ENCODE measurements at regions not wholly inside any gene's neighbourhood (a gene's known extent, or its start where the extent isn't known, plus 50 kb on each side); places are given as distances from the start of the nearest gene placed in this dataset.

DNA sequence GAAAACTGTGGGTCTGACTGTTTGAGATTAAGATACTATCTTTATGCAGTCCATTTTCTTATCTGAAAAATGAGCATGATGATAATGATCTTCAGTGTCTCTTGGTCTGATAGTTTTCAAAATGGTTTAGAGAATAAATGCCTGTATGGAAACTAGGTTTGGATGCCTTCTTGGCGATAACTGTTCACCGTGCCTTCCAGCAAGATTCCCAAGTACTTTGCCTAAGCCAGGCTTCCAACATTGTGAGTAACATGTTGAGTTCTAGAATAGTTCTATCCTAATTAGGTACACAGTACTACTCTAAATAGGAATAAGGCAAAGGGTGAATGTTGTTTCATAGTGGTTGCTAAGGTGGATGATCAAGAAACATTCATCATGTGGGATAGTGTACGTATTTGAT lies 940.2 kb downstream of the MCTP2 start:
- peaks cover 5% of the 10 kb centered on the region for H3K9me3 Mint-ChIP-seq (ENCODE audit: low read depth, unreplicated experiment)
- H3K27ac Mint-ChIP-seq (ENCODE audit: unreplicated experiment) = no peak overlapping the region
- H3K36me3 Mint-ChIP-seq (ENCODE audit: insufficient read depth, unreplicated experiment) = no peaks in the 10 kb centered on the region
- BruUV-seq (replicated peaks) = no TSS peak
- intact Hi-C loops (cut with micrococcal nuclease; ENCODE audit: unreplicated experiment) = no loop called here
- CTCF ChIA-PET = no interaction called here
- H3K27me3 Mint-ChIP-seq (ENCODE audit: unreplicated experiment) = no peaks in the 10 kb centered on the region
- no peak overlapping the region for H3K4me3 Mint-ChIP-seq (ENCODE audit: low read depth, unreplicated experiment)
- no peak for TF ChIP-seq CTCF (IDR thresholded peaks at IDR 0.05; ENCODE audit: unreplicated experiment)
- H3K4me1 Mint-ChIP-seq (ENCODE audit: low read depth, unreplicated experiment) = peaks cover 13% of the 10 kb centered on the region
- no peak for DNase-seq

GRCh38 chr15:95174301-95175259 lies 943.2 kb downstream of the MCTP2 start:
- no peaks in the 10 kb centered on the region for H3K27me3 Mint-ChIP-seq (ENCODE audit: unreplicated experiment)
- intact Hi-C loops (cut with micrococcal nuclease; ENCODE audit: unreplicated experiment) = loop anchor here (5.0 kb wide), 1 partner anchor 118 kb away; no protein-coding TSS in a partner anchor
- CTCF ChIA-PET = interaction anchor here (0.6 to 0.9 kb wide), 2 partner anchors 9 to 141 kb away, joined by 3 to 4 read pairs; no protein-coding TSS in a partner anchor
- H3K4me3 Mint-ChIP-seq (ENCODE audit: low read depth, unreplicated experiment) = no peak overlapping the region
- H3K4me1 Mint-ChIP-seq (ENCODE audit: low read depth, unreplicated experiment) = peaks cover 13% of the 10 kb centered on the region
- no peaks in the 10 kb centered on the region for H3K36me3 Mint-ChIP-seq (ENCODE audit: insufficient read depth, unreplicated experiment)
- no peak for TF ChIP-seq CTCF (IDR thresholded peaks at IDR 0.05; ENCODE audit: unreplicated experiment)
- peaks cover 2% of the 10 kb centered on the region for H3K9me3 Mint-ChIP-seq (ENCODE audit: low read depth, unreplicated experiment)
- H3K27ac Mint-ChIP-seq (ENCODE audit: unreplicated experiment) = no peak overlapping the region
- BruUV-seq (replicated peaks) = no TSS peak
- DNase-seq = no peak

DNA sequence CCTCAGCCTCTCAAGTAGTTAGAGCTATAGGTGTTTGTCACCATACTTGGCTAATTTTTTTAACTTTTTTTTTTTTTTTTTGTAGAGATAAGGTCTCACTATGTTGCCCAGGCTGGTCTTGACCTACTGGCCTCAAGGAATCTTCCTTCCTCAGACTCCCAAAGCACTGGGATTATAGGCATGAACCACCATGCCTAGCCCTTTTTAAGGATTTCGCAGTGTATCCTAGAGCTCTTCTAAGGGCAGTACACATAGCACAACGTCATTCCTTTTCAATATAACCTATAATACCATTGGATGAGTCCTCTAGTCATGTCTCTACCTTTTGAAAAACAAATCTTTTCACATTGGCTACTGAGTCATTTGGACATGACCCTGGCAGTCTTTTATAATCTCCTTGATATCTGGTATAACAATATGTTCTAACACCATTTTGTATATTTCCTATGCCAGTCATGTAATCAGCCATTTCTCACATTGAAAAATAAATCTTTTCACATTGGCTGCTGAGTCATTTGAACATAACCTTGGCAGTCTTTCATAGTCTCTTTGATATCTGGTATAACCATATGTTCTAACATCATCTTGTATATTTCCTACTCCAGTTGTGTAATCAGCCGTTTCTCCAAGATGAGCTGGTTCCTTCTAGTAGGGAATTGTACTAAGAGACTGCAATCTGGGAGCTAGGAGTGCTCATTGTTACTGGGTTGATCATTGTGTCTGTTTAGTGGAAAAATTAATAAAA lies 944.7 kb downstream of the MCTP2 start:
- intact Hi-C loops (cut with micrococcal nuclease; ENCODE audit: unreplicated experiment) = loop anchor here (5.0 kb wide), 1 partner anchor 116 kb away; no protein-coding TSS in a partner anchor
- H3K27ac Mint-ChIP-seq (ENCODE audit: unreplicated experiment) = no peak overlapping the region
- no TSS peak for BruUV-seq (replicated peaks)
- CTCF ChIA-PET = interaction anchor here (0.7 kb wide), 1 partner anchor 118 kb away, joined by 3 read pairs; no protein-coding TSS in a partner anchor
- TF ChIP-seq CTCF (IDR thresholded peaks at IDR 0.05; ENCODE audit: unreplicated experiment) = no peak
- H3K4me3 Mint-ChIP-seq (ENCODE audit: low read depth, unreplicated experiment) = no peak overlapping the region
- no peak for DNase-seq
- H3K27me3 Mint-ChIP-seq (ENCODE audit: unreplicated experiment) = no peaks in the 10 kb centered on the region
- peaks cover 8% of the 10 kb centered on the region for H3K9me3 Mint-ChIP-seq (ENCODE audit: low read depth, unreplicated experiment)
- peaks cover 1% of the 10 kb centered on the region for H3K4me1 Mint-ChIP-seq (ENCODE audit: low read depth, unreplicated experiment)
- H3K36me3 Mint-ChIP-seq (ENCODE audit: insufficient read depth, unreplicated experiment) = no peaks in the 10 kb centered on the region

- no peaks in the 10 kb centered on the region for H3K36me3 Mint-ChIP-seq (ENCODE audit: insufficient read depth, unreplicated experiment)
- H3K27ac Mint-ChIP-seq (ENCODE audit: unreplicated experiment) = no peak overlapping the region
- CTCF ChIA-PET = no interaction called here
- peaks cover 9% of the 10 kb centered on the region for H3K9me3 Mint-ChIP-seq (ENCODE audit: low read depth, unreplicated experiment)
- intact Hi-C loops (cut with micrococcal nuclease; ENCODE audit: unreplicated experiment) = loop anchor here (5.0 kb wide), 1 partner anchor 115 kb away; no protein-coding TSS in a partner anchor
- no TSS peak for BruUV-seq (replicated peaks)
- no peak for TF ChIP-seq CTCF (IDR thresholded peaks at IDR 0.05; ENCODE audit: unreplicated experiment)
- no peak overlapping the region for H3K4me3 Mint-ChIP-seq (ENCODE audit: low read depth, unreplicated experiment)
- H3K27me3 Mint-ChIP-seq (ENCODE audit: unreplicated experiment) = no peaks in the 10 kb centered on the region
- no peaks in the 10 kb centered on the region for H3K4me1 Mint-ChIP-seq (ENCODE audit: low read depth, unreplicated experiment)
- no peak for DNase-seq
These were observed 945.6 kb downstream of the MCTP2 start for GRCh38 chr15:95176794-95177577.

All from Calu3 (cell line).